Right lobe of liver (tissue), 6 donors: ENCODE measurements at regions not wholly inside any gene's neighbourhood (a gene's known extent, or its start where the extent isn't known, plus 50 kb on each side); places are given as distances from the start of the nearest gene placed in this dataset.

Experiments
- ATAC-seq, 4 donors: fragments of 200-7000 bp; cut with Tn5 transposase; one replicate each; pipeline ENCODE4 v1.9.1; 2020; ENCODE audit warnings: mild to moderate bottlenecking in 4 of 4, moderate library complexity in 4 of 4
- DNase-seq, 3 donors: peaks; one replicate each; pipeline ENCODE4 v3.0.0-alpha.2; 2020
- H3K27ac ChIP-seq, 3 donors: fragments of 200-600 bp; one replicate each; pipeline ENCODE4 v1.8.0; 2022
- H3K27me3 ChIP-seq, 2 donors: fragments of 200-600 bp; one replicate each; pipeline ENCODE4 v1.8.0; 2022
- H3K36me3 ChIP-seq, 4 donors: fragments of 200-600 bp; sonication (generic) in 1 of 4; one replicate each; pipeline versions ENCODE4 v1.5.1 to v1.8.0; 2017 to 2022; ENCODE audit warnings: control low read depth in 1 of 4
- H3K4me1 ChIP-seq, 4 donors: fragments of 200-600 bp; sonication (generic) in 1 of 4; one replicate each; pipeline versions ENCODE4 v1.5.1 to v1.8.0; 2017 to 2022; ENCODE audit warnings: control low read depth in 1 of 4
- H3K4me3 ChIP-seq, 3 donors: fragments of 200-600 bp; one replicate each; pipeline ENCODE4 v1.8.0; 2022
- H3K9me3 ChIP-seq, 4 donors: fragments of 200-600 bp; sonication (generic) in 1 of 4; one replicate each; pipeline versions ENCODE4 v1.5.1 to v1.8.0; 2017 to 2022; ENCODE audit warnings: control low read depth in 1 of 4
- CTCF ChIP-seq, 4 donors: fragments of 200-600 bp in 3 of 4; fragments of 450-650 bp in 1 of 4; IDR thresholded peaks; one replicate each; pipeline versions ENCODE4 v1.5.1 to v1.8.0; 2016 to 2022; ENCODE audit warnings: antibody characterized with exemption in 4 of 4, mild to moderate bottlenecking in 2 of 4
- POLR2A ChIP-seq: fragments of 450-650 bp; IDR thresholded peaks from one replicate; pipeline ENCODE4 v1.6.1; 2017; ENCODE audit warnings: antibody characterized with exemption, mild to moderate bottlenecking
- WGBS: methylation state at CpG from one replicate; pipeline ENCODE4 v1.1.6; 2018; ENCODE audit warnings: low coverage, low lambda C conversion rate; ENCODE audit not compliant: insufficient coverage; ENCODE audit errors: missing lambda C conversion rate; 5-methylcytosine and 5-hydroxymethylcytosine counted together
- intact Hi-C, 2 donors: fragments of 100-400 bp; cut with DNase I; formaldehyde crosslinking; loops; one replicate each; pipeline versions ENCODE4 v1.11.2 to v1.14.1; 2022
- donor health status: DM: no; HTN: yes; CAD: no.
- donor health status: DM: no; HTN: no; CAD: no.
- donor health status: DM: no; HTN: no; CAD: no.
- donor health status: DM: no; HTN: yes; CAD: no.
- donor health status: DM: no; HTN: yes; CAD: no.

- WGBS, result 35% methylated on average over 1 of the region's 1 CpG
- Histone ChIP-seq H3K27ac (no peak overlapping the region), H3K36me3 (no peaks in the 10 kb centered on the region), H3K4me3 (no peak overlapping the region), H3K4me1 (no peaks in the 10 kb centered on the region), H3K9me3 (no peaks in the 10 kb centered on the region), H3K27me3 (no peaks in the 10 kb centered on the region)
- DNase-seq (no peak), ATAC-seq (no peak)
- intact Hi-C loops, result no loop called here
- no peak for TF ChIP-seq POLR2A
- TF ChIP-seq CTCF (IDR thresholded peaks at IDR 0.05), result no peak
Measured at GRCh38 chr5:86890375-86890774, 272.6 kb downstream of the COX7C start.

- Histone ChIP-seq H3K36me3 (no peaks in the 10 kb centered on the region), H3K9me3 (no peaks in the 10 kb centered on the region), H3K27me3 (no peaks in the 10 kb centered on the region), H3K4me1 (no peaks in the 10 kb centered on the region), H3K27ac (no peak overlapping the region), H3K4me3 (no peak overlapping the region)
- TF ChIP-seq POLR2A (no peak), CTCF (IDR thresholded peaks at IDR 0.05) (no peak)
- intact Hi-C loops, result no loop called here
- no peak for ATAC-seq
- DNase-seq, result no peak
Measured at GRCh38 chr5:86894056-86894455, 276.3 kb downstream of the COX7C start.

- Histone ChIP-seq H3K4me1 (no peaks in the 10 kb centered on the region), H3K27me3 (peaks cover 0 to 2% of the 10 kb centered on the region in 2 donors), H3K4me3 (no peak overlapping the region), H3K27ac (no peak overlapping the region), H3K36me3 (no peaks in the 10 kb centered on the region), H3K9me3 (no peaks in the 10 kb centered on the region)
- DNase-seq, result no peak
- intact Hi-C loops, result no loop called here
- WGBS, result 95% methylated on average over 1 of the region's 1 CpG
- TF ChIP-seq CTCF (IDR thresholded peaks at IDR 0.05), result no peak
- no peak for TF ChIP-seq POLR2A
- no peak for ATAC-seq
Measured at GRCh38 chr5:86896916-86897315, 279.2 kb downstream of the COX7C start.

- H3K27me3 ChIP-seq, result no peaks in the 10 kb centered on the region
- no peak for TF ChIP-seq POLR2A
- TF ChIP-seq CTCF (IDR thresholded peaks at IDR 0.05), result no peak
- DNase-seq (no peak), ATAC-seq (no peak)
- H3K27ac ChIP-seq, result no peak overlapping the region
- H3K36me3 ChIP-seq, result no peaks in the 10 kb centered on the region
- no peaks in the 10 kb centered on the region for H3K9me3 ChIP-seq
- intact Hi-C loops, result no loop called here
- WGBS, result 40% methylated on average over 6 of the region's 6 CpGs
- no peaks in the 10 kb centered on the region for H3K4me1 ChIP-seq
- H3K4me3 ChIP-seq, result no peak overlapping the region
Measured at GRCh38 chr5:86909418-86910295, 291.9 kb downstream of the COX7C start.
